ENCODE measurements at regions not wholly inside any gene's neighbourhood (a gene's known extent, or its start where the extent isn't known, plus 50 kb on each side); places are given as distances from the start of the nearest gene placed in this dataset.

GRCh38 chr2:129237966-129238725, 741.3 kb upstream of the RAB6C start:
- no peak for DNase-seq (ENCODE audit: low spot score)
- CTCF ChIA-PET: no interaction called here
- no peak overlapping the region for H3K27ac Mint-ChIP-seq

GRCh38 chr2:129239141-129239540, 740.3 kb upstream of the RAB6C start:
- H3K27me3 Mint-ChIP-seq (ENCODE audit: low read depth): no peaks in the 10 kb centered on the region
- peaks cover 25% of the 10 kb centered on the region for H3K9me3 Mint-ChIP-seq
- H3K36me3 Mint-ChIP-seq: peaks cover 5% of the 10 kb centered on the region
- DNase-seq (ENCODE audit: low spot score) (no peak), ATAC-seq (no peak)
- no peak overlapping the region for H3K4me3 Mint-ChIP-seq
- no peak overlapping the region for H3K27ac Mint-ChIP-seq
- ChIA-PET POLR2A (no interaction called here), CTCF (no interaction called here)
- peaks cover 6% of the 10 kb centered on the region for H3K4me1 Mint-ChIP-seq
- TF ChIP-seq, protein P1, sequence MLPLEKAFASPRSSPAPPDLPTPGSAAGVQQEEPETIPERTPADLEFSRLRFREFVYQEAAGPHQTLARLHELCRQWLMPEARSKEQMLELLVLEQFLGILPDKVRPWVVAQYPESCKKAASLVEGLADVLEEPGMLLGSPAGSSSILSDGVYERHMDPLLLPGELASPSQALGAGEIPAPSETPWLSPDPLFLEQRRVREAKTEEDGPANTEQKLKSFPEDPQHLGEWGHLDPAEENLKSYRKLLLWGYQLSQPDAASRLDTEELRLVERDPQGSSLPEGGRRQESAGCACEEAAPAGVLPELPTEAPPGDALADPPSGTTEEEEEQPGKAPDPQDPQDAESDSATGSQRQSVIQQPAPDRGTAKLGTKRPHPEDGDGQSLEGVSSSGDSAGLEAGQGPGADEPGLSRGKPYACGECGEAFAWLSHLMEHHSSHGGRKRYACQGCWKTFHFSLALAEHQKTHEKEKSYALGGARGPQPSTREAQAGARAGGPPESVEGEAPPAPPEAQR (CRISPR knock-in tag; IDR thresholded peaks at IDR 0.05): no peak
- no peak for TF ChIP-seq ZNF671 (CRISPR knock-in tag; IDR thresholded peaks at IDR 0.05)
- no peak for TF ChIP-seq ETV6 (CRISPR knock-in tag; IDR thresholded peaks at IDR 0.05)
- TF ChIP-seq, protein P2, sequence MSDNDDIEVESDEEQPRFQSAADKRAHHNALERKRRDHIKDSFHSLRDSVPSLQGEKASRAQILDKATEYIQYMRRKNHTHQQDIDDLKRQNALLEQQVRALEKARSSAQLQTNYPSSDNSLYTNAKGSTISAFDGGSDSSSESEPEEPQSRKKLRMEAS (CRISPR knock-in tag; IDR thresholded peaks at IDR 0.05): no peak
- TF ChIP-seq, protein P3, sequence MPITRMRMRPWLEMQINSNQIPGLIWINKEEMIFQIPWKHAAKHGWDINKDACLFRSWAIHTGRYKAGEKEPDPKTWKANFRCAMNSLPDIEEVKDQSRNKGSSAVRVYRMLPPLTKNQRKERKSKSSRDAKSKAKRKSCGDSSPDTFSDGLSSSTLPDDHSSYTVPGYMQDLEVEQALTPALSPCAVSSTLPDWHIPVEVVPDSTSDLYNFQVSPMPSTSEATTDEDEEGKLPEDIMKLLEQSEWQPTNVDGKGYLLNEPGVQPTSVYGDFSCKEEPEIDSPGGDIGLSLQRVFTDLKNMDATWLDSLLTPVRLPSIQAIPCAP (CRISPR knock-in tag; IDR thresholded peaks at IDR 0.05): no peak
- TF ChIP-seq, protein P4, sequence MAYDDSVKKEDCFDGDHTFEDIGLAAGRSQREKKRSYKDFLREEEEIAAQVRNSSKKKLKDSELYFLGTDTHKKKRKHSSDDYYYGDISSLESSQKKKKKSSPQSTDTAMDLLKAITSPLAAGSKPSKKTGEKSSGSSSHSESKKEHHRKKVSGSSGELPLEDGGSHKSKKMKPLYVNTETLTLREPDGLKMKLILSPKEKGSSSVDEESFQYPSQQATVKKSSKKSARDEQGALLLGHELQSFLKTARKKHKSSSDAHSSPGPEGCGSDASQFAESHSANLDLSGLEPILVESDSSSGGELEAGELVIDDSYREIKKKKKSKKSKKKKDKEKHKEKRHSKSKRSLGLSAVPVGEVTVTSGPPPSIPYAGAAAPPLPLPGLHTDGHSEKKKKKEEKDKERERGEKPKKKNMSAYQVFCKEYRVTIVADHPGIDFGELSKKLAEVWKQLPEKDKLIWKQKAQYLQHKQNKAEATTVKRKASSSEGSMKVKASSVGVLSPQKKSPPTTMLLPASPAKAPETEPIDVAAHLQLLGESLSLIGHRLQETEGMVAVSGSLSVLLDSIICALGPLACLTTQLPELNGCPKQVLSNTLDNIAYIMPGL (CRISPR knock-in tag; IDR thresholded peaks at IDR 0.05): no peak
- no peak for TF ChIP-seq ATF6 (CRISPR knock-in tag; IDR thresholded peaks at IDR 0.05)
- TF ChIP-seq CREB1 (CRISPR knock-in tag; IDR thresholded peaks at IDR 0.05): no peak
- no peak for TF ChIP-seq TCF7 (CRISPR knock-in tag; IDR thresholded peaks at IDR 0.05; ENCODE audit: low read depth)
- TF ChIP-seq MYBL2 (CRISPR knock-in tag; IDR thresholded peaks at IDR 0.05): no peak
- no peak for TF ChIP-seq TP53 (CRISPR knock-in tag; IDR thresholded peaks at IDR 0.05)
- no peak for TF ChIP-seq E2F5 (CRISPR knock-in tag; IDR thresholded peaks at IDR 0.05)
- TF ChIP-seq PREB (CRISPR knock-in tag; IDR thresholded peaks at IDR 0.05; ENCODE audit: borderline replicate concordance): no peak
- TF ChIP-seq SP1 (CRISPR knock-in tag; conservative IDR thresholded peaks at IDR 0.05): no peak

More at GRCh38 chr2:129237966-129238725, 741.3 kb upstream of the RAB6C start:
- POLR2A ChIA-PET: no interaction called here
- Mint-ChIP-seq H3K4me3 (no peak overlapping the region), H3K4me1 (peaks cover 6% of the 10 kb centered on the region), H3K9me3 (peaks cover 25% of the 10 kb centered on the region), H3K36me3 (peaks cover 5% of the 10 kb centered on the region), H3K27me3 (ENCODE audit: low read depth) (no peaks in the 10 kb centered on the region)
- ATAC-seq: no peak
- TF ChIP-seq ZNF416 (CRISPR knock-in tag; IDR thresholded peaks at IDR 0.05) (no peak), ZNF532 (CRISPR knock-in tag; IDR thresholded peaks at IDR 0.05; ENCODE audit: borderline replicate concordance) (no peak)
